NCI-H460 (cell line): ENCODE measurements at regions not wholly inside any gene's neighbourhood (a gene's known extent, or its start where the extent isn't known, plus 50 kb on each side); places are given as distances from the start of the nearest gene placed in this dataset.

Experiments used
- DNase-seq: peaks from one replicate; pipeline ENCODE4 v3.0.0-alpha.2; 2016; ENCODE audit warnings: low read depth; ENCODE audit errors: extremely low read depth

- no peak for DNase-seq
Measured at GRCh38 chr3:177426878-177427495, 229.7 kb upstream of the TBL1XR1 start.

DNA sequence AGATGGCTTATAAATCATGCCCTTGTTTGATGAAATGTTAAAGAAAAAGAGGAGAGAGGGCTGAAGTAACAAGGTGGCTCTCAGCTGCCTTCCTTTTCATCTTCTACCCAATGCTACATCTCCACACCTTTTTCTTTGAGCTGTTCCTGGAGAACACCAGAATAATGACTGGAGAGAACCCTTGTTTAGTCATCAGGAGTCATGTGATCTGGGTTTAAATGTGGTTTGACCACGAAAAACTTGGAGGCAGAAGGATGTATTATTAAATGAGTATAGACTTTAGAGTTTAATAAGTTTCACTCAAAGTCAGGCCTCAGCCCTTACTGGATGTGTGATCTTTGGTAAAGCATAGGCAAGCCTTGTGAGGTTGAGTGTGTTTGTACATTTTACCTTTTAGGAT is 230.3 kb upstream of the TBL1XR1 start:
- no peak for DNase-seq

DNA sequence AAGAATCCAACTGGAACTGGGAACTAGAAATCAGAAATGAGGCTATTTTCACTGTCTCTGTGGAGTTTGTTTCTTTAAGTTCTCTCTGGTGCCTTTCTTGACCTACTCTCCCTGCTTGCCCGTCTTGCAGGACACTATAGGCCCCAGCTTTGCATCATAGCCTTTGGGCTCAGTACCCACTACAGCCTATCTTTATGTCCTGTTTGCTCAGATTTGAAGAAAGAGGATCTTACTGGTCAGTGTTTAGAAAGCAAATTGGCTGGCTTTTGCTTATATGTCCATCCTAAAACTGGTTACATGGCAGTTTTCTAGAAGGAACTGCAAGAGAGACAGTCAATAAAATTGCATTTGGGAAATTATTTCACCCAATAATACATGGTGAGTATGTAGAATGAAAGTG is 231.8 kb upstream of the TBL1XR1 start:
- no peak for DNase-seq

DNA sequence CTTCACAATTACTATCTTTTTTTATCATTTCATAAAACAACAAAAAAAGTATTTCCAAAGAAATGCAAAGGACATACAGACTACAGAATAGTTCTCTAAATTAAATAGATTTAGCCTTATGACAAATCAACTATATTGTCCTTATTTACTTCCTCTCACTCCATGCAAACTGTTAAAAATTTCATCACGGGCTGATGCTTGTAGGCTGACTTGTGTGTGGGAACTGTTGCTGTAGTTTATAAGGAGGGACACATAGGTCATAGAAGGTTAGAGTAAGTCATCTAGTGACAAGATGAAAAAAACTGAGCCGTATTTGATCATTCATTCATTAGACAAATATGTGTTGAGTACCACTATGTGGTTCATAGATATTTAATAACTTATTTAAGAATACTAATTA is 232.5 kb upstream of the TBL1XR1 start:
- DNase-seq: no peak

GRCh38 chr3:177430653-177431052 is 233.4 kb upstream of the TBL1XR1 start:
- DNase-seq: no peak

- no peak for DNase-seq
Measured at GRCh38 chr3:177431525-177432176, 234.4 kb upstream of the TBL1XR1 start.

GRCh38 chr3:177435301-177435700 is 238.0 kb upstream of the TBL1XR1 start:
- no peak for DNase-seq

DNA sequence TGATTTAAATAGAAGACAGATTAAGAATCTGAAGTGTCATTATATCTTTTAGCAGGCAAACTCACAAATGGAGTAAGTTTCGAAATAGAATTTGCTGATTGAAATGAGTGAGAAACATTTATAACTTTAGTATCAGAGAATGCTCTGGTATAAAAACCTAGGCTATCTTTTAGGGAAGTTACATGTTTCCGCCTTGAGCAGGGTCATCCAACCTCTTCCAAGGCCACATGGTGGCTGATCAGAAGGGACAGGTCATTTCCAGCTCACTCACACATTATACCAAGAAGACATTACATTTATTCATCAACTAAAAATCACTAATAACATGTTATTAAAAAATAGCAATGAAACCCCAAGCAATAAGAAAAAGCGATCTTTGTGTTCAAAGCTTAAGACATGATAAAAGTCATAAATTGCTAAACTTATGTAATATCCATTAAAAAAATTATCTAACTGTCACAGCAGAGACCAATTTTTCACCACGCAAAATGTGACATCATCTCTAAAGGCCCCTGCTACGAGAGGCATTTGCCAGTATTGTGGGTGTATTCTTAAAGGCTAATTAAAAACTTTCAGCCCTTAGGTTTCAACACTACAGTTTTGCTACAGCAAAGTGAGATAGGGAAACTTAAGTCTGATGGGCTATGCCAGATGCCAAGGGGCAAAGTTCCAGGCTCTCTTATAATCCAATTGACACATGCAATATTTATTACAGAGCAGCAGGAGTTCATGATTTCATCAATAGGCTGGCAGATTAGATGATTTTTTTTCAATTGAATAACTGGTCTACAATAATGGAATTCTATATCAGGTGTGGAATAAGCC is 240.4 kb upstream of the TBL1XR1 start:
- no peak for DNase-seq

DNA sequence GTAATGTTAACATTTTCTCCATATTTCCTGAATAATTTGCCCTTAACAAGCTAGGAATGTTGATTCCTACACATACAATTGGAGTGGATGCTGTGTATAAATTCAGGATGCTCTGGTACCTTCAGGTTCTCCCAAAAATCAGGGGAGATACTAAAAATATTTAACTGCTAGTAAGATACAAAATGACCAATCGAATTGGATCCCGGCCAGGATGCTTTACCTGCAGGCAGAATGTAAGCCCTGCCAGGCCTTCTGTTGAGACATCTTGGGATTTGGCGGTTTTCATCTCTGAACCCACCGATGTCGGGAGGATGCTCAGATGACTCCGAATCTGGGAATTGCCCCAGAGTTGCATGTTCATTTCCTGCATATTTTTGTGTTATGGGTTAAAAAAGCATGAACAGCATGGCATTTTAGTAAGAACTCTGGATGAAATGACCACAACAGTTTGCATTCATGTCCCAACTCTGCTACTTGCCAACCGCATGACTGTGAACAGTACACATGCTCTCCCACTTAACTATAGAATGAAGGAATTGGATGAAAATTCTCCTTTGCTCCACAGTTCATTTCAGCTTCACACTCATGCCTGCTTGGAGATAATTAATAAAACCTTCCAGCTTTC is 241.4 kb upstream of the TBL1XR1 start:
- DNase-seq: no peak

GRCh38 chr3:177439694-177440269 is 242.5 kb upstream of the TBL1XR1 start:
- no peak for DNase-seq

- DNase-seq: no peak
Measured at GRCh38 chr3:177440456-177441104, 243.3 kb upstream of the TBL1XR1 start.

DNA sequence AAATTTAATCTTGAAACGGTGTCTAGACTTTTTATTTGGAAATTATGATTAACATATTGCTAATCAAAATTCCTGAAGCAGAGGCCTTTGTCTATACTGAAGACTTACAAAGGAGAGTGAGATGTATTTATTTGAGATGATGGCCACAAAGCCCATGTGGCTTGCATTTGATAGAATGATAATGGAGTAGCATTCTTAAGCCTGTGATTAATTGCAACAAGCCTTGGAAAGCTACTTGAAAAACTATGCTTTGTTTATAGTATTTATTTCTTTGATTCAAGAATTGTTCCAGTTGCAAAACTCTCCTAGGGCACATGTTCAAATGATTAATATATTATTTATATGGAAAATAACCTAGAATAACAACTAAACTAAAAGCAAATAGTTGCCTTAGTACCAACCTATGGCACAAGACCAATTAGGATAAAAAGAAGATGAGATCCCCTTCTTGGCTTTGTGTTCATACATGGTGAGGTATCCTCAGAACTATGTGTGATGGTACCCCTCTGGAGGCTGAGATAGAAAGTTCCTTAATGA is 244.1 kb upstream of the TBL1XR1 start:
- DNase-seq: no peak

- no peak for DNase-seq
Measured at GRCh38 chr3:177441813-177442646, 244.7 kb upstream of the TBL1XR1 start.

DNA sequence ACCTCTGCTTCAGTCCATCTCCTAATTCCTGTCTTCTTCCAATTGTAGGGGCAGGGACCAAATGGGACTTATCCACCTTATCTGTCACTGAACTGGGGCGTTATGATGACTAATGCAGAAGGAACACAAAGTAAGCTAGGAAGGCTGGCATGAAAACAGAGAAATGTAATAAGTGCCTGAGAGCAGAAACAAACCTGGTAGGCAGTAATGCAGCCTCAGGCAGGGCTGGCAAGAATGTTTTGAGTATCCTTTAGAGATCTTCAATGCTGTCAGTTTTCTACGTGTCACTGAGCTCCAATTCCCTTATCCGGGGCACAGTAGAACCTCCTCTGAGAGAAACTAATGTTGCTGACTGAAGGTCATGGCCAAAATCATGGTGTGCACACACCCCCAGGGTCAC is 246.2 kb upstream of the TBL1XR1 start:
- no peak for DNase-seq

DNA sequence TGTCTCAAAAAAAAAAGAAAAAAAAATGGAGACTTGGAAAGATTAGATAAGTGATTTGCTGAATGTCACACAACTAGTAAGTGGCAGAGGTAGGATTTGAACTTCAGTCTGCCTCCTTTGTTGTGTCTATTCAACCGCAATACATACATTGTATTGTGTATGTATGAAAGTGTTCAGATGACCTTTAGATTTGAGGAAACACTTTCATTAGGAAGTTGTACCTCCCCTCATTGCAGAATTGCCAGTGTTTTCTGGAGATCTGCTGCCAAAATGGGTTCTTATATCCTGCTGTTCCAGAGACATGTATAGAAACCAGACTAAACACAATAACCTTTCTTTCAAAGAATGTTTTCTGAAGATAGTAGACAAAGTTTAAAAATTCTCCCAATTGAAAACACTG is 247.4 kb upstream of the TBL1XR1 start:
- DNase-seq: no peak

DNA sequence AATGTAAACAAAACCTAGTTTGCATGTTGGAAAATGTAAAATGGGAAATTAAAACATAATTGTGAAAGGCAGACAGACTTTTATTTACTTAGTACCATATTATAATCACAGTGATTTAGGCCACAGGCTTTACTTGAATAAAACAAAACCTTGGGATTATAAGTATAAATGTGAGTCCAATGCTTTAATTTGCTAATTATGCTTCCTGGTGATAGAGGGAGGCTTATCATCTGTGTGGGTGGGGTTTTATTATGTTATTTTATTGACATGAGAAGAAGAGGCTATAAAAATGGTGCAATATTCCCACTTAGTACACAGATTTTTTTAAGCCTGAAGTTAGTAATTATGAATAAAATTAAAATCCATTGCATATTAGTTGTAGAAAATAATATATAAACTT is 248.3 kb upstream of the TBL1XR1 start:
- no peak for DNase-seq

GRCh38 chr3:177446165-177446601 is 248.9 kb upstream of the TBL1XR1 start:
- DNase-seq: no peak

GRCh38 chr3:177447938-177448337 is 250.7 kb upstream of the TBL1XR1 start:
- no peak for DNase-seq

DNA sequence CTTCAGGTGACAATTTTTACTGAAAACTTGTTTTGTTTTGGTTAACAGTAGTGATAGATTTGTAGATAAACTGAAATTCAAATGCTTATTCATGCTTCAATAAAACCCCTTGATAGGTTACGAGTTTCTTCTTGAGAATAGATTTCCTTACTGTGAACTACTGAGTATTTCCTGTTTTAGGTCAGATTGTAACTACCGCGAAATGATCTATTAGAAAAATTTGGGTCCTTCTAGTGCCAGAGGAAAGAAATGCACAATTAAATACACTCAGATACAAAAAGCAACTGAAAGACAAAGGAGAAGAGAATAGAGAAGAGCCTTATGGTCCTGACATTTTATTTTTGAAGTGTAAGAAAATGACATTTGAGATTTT is 251.7 kb upstream of the TBL1XR1 start:
- no peak for DNase-seq
